ENCODE measurements at regions not wholly inside any gene's neighbourhood (a gene's known extent, or its start where the extent isn't known, plus 50 kb on each side); places are given as distances from the start of the nearest gene placed in this dataset.

- TF ChIP-seq MYBL2 (CRISPR knock-in tag; IDR thresholded peaks at IDR 0.05) (no peak), CREB1 (CRISPR knock-in tag; IDR thresholded peaks at IDR 0.05) (no peak), TEAD4 (CRISPR knock-in tag; IDR thresholded peaks at IDR 0.05) (no peak), ATF2 (CRISPR knock-in tag; IDR thresholded peaks at IDR 0.05; ENCODE audit: borderline replicate concordance, low read depth) (no peak), ZBTB43 (CRISPR knock-in tag; IDR thresholded peaks at IDR 0.05) (no peak), ZNF281 (CRISPR knock-in tag; IDR thresholded peaks at IDR 0.05) (no peak), PREB (CRISPR knock-in tag; IDR thresholded peaks at IDR 0.05; ENCODE audit: borderline replicate concordance) (no peak)
Measured at GRCh38 chr2:22907330-22907729, 477.6 kb upstream of the KLHL29 start (continued).

- ATAC-seq (no peak), DNase-seq (ENCODE audit: low spot score) (no peak)
- Mint-ChIP-seq H3K9me3 (peaks cover 6% of the 10 kb centered on the region; the same call in 1 of the 2 replicates), H3K4me3 (no peak overlapping the region), H3K36me3 (no peaks in the 10 kb centered on the region), H3K27ac (no peak overlapping the region), H3K4me1 (peaks cover 15% of the 10 kb centered on the region), H3K27me3 (ENCODE audit: low read depth) (no peaks in the 10 kb centered on the region; the same call in 1 of the 2 replicates)
- TF ChIP-seq ETV6 (CRISPR knock-in tag; IDR thresholded peaks at IDR 0.05) (no peak), CDX4 (CRISPR knock-in tag; IDR thresholded peaks at IDR 0.05; ENCODE audit: borderline replicate concordance) (no peak), ZNF425 (CRISPR knock-in tag; conservative IDR thresholded peaks at IDR 0.05) (no peak), ZNF281 (CRISPR knock-in tag; IDR thresholded peaks at IDR 0.05) (no peak), NR3C1 (CRISPR knock-in tag; conservative IDR thresholded peaks at IDR 0.05; ENCODE audit: low read depth) (no peak), NFE2L1 (CRISPR knock-in tag; IDR thresholded peaks at IDR 0.05) (no peak), KAT7 (CRISPR knock-in tag; IDR thresholded peaks at IDR 0.05; ENCODE audit: borderline replicate concordance) (no peak), FOXP4 (CRISPR knock-in tag; IDR thresholded peaks at IDR 0.05) (no peak), PRRX2 (CRISPR knock-in tag; IDR thresholded peaks at IDR 0.05) (no peak), E2F5 (CRISPR knock-in tag; IDR thresholded peaks at IDR 0.05) (no peak), ZNF263 (CRISPR knock-in tag; IDR thresholded peaks at IDR 0.05; ENCODE audit: low read depth) (no peak), ZMAT4 (CRISPR knock-in tag; IDR thresholded peaks at IDR 0.05) (no peak), IRF2 (CRISPR knock-in tag; IDR thresholded peaks at IDR 0.05; ENCODE audit: borderline replicate concordance, low read depth) (no peak), MYBL2 (CRISPR knock-in tag; IDR thresholded peaks at IDR 0.05) (no peak)
- ChIA-PET CTCF (no interaction called here), POLR2A (interaction anchor here (0.8 kb wide), 1 partner anchor 34 kb away, joined by 3 read pairs; no protein-coding TSS in a partner anchor)
Measured at GRCh38 chr2:22912398-22912797, 472.6 kb upstream of the KLHL29 start.

Data from WTC11 (cell line).